Lung (tissue), 11 donors: ENCODE measurements at regions not wholly inside any gene's neighbourhood (a gene's known extent, or its start where the extent isn't known, plus 50 kb on each side); places are given as distances from the start of the nearest gene placed in this dataset.

Source experiments
- ATAC-seq: fragments of 200-7000 bp; cut with Tn5 transposase; one replicate; pipeline ENCODE4 v1.9.1; 2020; ENCODE audit warnings: moderate number of reproducible peaks; ENCODE audit not compliant: insufficient read depth, low FRiP score
- DNase-seq, 3 donors: peaks; one replicate each; pipeline ENCODE4 v3.0.0-alpha.2; 2013 to 2017
- H3K27ac ChIP-seq, 2 donors: one replicate each; pipeline ENCODE4 v1.5.1; 2013; ENCODE audit warnings: mild to moderate bottlenecking in 2 of 2, moderate library complexity in 2 of 2, control low read depth in 1 of 2, inconsistent platforms in 1 of 2, low read depth in 1 of 2, low read length in 1 of 2
- H3K27me3 ChIP-seq, 3 donors: one replicate each; pipeline ENCODE4 v1.5.1; 2013; ENCODE audit warnings: low read length in 2 of 3; ENCODE audit not compliant: control insufficient read depth in 3 of 3, insufficient read depth in 3 of 3
- H3K36me3 ChIP-seq, 4 donors: one replicate each; pipeline ENCODE4 v1.5.1; 2013; ENCODE audit warnings: low read length in 4 of 4, mild to moderate bottlenecking in 1 of 4, moderate library complexity in 1 of 4; ENCODE audit not compliant: control insufficient read depth in 4 of 4, insufficient read depth in 4 of 4
- H3K4me1 ChIP-seq, 5 donors: one replicate each; pipeline ENCODE4 v1.5.1; 2013; ENCODE audit warnings: low read length in 5 of 5, mild to moderate bottlenecking in 2 of 5, moderate library complexity in 1 of 5; ENCODE audit not compliant: control insufficient read depth in 5 of 5, insufficient read depth in 5 of 5
- H3K4me3 ChIP-seq: one replicate; pipeline ENCODE4 v1.5.1; 2013; ENCODE audit warnings: mild to moderate bottlenecking, control low read depth, moderate library complexity
- H3K9ac ChIP-seq, 2 donors: one replicate each; pipeline ENCODE4 v1.5.1; 2013; ENCODE audit warnings: low read length in 2 of 2, control low read depth in 1 of 2; ENCODE audit not compliant: insufficient read depth in 1 of 2
- H3K9me3 ChIP-seq, 4 donors: one replicate each; pipeline ENCODE4 v1.5.1; 2013; ENCODE audit warnings: low read length in 3 of 4, mild to moderate bottlenecking in 1 of 4, moderate library complexity in 1 of 4; ENCODE audit not compliant: control insufficient read depth in 4 of 4, insufficient read depth in 3 of 4
- WGBS, 2 donors: extraction: QIAGEN DNeasy Blood & Tissue Kit; methylation state at CpG; one replicate each; pipeline ENCODE4 v1.1.7; 2013; 5-methylcytosine and 5-hydroxymethylcytosine counted together
- TF ChIP-seq, protein P1 (sequence below): IDR thresholded peaks from 2 replicates; pipeline ENCODE4 v1.5.1; 2012; ENCODE audit warnings: mild to moderate bottlenecking; ENCODE audit errors: control extremely low read depth, extremely low read depth
- donor health status: control.
- donor health status: control.
- donor health status: Bipolar disorder and iron deficiency.
- donor health status: healthy.
- donor health status: DM: yes; HTN: yes; CAD: no.

DNA sequence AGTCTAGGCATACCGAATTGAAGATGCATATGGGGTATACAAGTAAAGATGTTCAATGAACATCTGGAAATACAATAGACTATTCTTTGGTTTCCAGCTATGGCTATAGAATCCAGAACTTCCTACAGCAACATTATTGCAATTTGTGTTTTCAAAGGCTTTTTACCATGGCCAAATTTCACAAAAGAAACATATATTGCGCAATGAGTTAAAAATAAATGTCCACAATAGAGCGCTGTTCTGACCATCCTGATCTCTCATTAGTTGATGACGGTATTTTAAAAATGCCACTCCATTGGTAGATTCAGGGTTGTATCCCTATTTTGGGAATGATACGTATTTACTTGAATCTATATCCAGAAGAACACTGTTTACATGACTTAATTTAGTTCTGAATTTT, 139.2 kb downstream of the LINC00632 start:
- H3K9me3 ChIP-seq, result peaks cover 0 to 3% (median 0%) of the 10 kb centered on the region in 4 donors
- H3K9ac ChIP-seq, result no peak overlapping the region
- WGBS, 2 donors, result 80 to 92% methylated on average over 5 of the region's 5 CpGs
- TF ChIP-seq, protein P1, sequence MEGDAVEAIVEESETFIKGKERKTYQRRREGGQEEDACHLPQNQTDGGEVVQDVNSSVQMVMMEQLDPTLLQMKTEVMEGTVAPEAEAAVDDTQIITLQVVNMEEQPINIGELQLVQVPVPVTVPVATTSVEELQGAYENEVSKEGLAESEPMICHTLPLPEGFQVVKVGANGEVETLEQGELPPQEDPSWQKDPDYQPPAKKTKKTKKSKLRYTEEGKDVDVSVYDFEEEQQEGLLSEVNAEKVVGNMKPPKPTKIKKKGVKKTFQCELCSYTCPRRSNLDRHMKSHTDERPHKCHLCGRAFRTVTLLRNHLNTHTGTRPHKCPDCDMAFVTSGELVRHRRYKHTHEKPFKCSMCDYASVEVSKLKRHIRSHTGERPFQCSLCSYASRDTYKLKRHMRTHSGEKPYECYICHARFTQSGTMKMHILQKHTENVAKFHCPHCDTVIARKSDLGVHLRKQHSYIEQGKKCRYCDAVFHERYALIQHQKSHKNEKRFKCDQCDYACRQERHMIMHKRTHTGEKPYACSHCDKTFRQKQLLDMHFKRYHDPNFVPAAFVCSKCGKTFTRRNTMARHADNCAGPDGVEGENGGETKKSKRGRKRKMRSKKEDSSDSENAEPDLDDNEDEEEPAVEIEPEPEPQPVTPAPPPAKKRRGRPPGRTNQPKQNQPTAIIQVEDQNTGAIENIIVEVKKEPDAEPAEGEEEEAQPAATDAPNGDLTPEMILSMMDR, result no peak
- H3K4me3 ChIP-seq, result no peak overlapping the region
- H3K36me3 ChIP-seq, result no peaks in the 10 kb centered on the region
- H3K4me1 ChIP-seq, result no peaks in the 10 kb centered on the region
- no peak overlapping the region for H3K27ac ChIP-seq
- no peaks in the 10 kb centered on the region for H3K27me3 ChIP-seq
- DNase-seq, result peak in 1 of 3 donors; percentile 5
- no peak for ATAC-seq

DNA sequence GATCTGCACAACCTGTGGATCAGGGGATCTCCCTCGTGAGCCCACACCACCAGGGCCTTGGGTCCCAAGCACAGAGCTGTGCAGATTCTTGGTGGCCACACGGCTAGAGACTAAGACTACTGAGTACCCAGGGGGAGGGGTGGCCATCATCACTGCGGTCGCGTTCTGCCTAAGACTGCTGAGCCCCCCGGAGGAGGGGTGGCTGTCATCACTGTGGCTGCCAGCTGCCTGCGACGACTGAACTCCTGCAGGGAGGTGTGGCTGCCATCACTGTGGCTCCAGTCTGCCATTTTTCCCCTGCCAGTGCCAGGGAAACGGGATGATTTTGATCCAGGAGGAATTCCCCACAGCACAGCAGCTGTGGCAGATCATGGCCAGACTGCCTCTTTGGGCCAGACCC, 141.7 kb upstream of the SPANXB1 start:
- Histone ChIP-seq H3K9ac (no peak overlapping the region), H3K4me1 (no peaks in the 10 kb centered on the region), H3K27ac (no peak overlapping the region), H3K4me3 (no peak overlapping the region), H3K36me3 (no peaks in the 10 kb centered on the region), H3K9me3 (peaks cover 0 to 15% (median 0%) of the 10 kb centered on the region in 4 donors), H3K27me3 (no peaks in the 10 kb centered on the region)
- ATAC-seq, result no peak
- 81 to 91% methylated on average over 8 to 9 of the region's 9 CpGs for WGBS, 2 donors
- TF ChIP-seq, protein P1, result no peak
- no peak for DNase-seq

DNA sequence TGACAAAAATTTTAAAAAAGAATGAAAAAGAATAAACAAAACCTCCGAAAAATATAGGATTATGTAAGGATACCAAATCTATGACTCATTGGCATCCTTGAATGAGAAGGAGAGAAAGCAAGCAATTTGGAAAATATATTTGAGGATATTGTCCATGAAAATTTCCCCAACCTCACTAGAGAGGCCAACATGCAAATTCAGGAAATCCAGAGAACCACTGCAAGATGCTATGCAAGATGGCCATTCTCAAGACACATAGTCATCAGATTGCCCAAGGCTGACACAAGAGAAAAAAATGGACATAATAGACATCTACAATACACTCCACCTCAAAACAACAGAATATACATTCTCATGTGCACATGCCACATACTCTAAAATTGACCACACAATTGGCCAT, 135.9 kb upstream of the SPANXB1 start:
- no peaks in the 10 kb centered on the region for H3K27me3 ChIP-seq
- peaks cover 0 to 6% (median 2%) of the 10 kb centered on the region in 4 donors for H3K9me3 ChIP-seq
- no peaks in the 10 kb centered on the region for H3K36me3 ChIP-seq
- no peak overlapping the region for H3K9ac ChIP-seq
- WGBS, 2 donors, result 65 to 88% methylated on average over 1 of the region's 1 CpG
- H3K4me3 ChIP-seq, result no peak overlapping the region
- H3K27ac ChIP-seq, result no peak overlapping the region
- ATAC-seq, result no peak
- TF ChIP-seq, protein P1, result no peak
- no peaks in the 10 kb centered on the region for H3K4me1 ChIP-seq
- no peak for DNase-seq

DNA sequence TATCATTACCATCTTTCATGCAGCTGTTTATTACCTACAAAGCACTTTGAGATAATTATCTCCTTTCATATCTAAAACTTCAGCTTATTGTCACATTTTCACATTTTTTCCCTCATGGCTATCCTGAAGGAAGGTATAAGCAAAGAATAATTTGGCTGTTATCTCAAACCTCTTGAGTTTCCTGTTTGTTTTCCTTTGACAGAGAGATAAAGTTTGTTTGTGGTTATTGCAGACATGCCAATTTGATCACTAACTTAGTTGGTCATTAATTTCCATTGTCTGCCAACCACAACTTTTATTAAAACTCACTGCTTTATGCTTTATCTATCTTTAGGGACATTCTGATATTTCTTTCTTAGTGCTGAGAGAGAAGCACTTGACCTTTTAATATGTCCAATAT, 89.8 kb upstream of the SPANXB1 start:
- Histone ChIP-seq H3K4me3 (no peak overlapping the region), H3K9me3 (no peaks in the 10 kb centered on the region), H3K27ac (no peak overlapping the region), H3K36me3 (no peaks in the 10 kb centered on the region), H3K27me3 (no peaks in the 10 kb centered on the region), H3K9ac (no peak overlapping the region), H3K4me1 (peaks cover 0 to 13% (median 0%) of the 10 kb centered on the region in 5 donors)
- TF ChIP-seq, protein P1, result no peak
- ATAC-seq, result no peak
- no peak for DNase-seq
